PC-3 (cell line): ENCODE measurements at regions not wholly inside any gene's neighbourhood (a gene's known extent, or its start where the extent isn't known, plus 50 kb on each side); places are given as distances from the start of the nearest gene placed in this dataset.

ENCODE experiments used
- EZH2 ChIP-seq: fragments of 300-600 bp; sonication (generic); IDR thresholded peaks from one replicate; pipeline ENCODE4 v1.6.1; 2017; ENCODE audit warnings: antibody characterized with exemption, mild to moderate bottlenecking, low read length; ENCODE audit not compliant: unreplicated experiment
- TF ChIP-seq, protein P1 (sequence below): fragments of 300-600 bp; sonication (generic); conservative IDR thresholded peaks from 2 replicates; pipeline ENCODE4 v1.5.1; 2017; ENCODE audit warnings: antibody characterized with exemption, low read depth, mild to moderate bottlenecking, low read length

DNA sequence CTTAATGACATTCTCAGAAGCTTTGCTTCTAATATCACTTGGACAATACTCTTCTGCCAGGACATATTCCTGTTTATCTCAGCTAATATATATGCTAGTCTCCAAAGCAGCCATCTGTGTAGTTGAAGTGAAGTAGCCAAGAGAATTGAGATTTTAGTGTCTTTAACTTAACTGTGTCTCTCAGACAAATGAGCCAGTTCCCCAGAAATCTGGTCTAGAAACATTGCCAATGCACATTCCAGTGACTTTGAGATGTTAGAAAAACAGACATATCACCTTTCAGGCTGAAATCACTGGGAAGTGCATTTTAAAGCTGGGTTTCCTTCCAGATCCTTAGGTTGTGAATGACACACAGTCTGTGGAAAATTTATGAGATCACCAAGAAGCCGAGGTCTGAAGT, 114.6 kb downstream of the MTX3 start:
- TF ChIP-seq, protein P1, sequence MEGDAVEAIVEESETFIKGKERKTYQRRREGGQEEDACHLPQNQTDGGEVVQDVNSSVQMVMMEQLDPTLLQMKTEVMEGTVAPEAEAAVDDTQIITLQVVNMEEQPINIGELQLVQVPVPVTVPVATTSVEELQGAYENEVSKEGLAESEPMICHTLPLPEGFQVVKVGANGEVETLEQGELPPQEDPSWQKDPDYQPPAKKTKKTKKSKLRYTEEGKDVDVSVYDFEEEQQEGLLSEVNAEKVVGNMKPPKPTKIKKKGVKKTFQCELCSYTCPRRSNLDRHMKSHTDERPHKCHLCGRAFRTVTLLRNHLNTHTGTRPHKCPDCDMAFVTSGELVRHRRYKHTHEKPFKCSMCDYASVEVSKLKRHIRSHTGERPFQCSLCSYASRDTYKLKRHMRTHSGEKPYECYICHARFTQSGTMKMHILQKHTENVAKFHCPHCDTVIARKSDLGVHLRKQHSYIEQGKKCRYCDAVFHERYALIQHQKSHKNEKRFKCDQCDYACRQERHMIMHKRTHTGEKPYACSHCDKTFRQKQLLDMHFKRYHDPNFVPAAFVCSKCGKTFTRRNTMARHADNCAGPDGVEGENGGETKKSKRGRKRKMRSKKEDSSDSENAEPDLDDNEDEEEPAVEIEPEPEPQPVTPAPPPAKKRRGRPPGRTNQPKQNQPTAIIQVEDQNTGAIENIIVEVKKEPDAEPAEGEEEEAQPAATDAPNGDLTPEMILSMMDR, result no peak
- TF ChIP-seq EZH2, result no peak
